ENCODE measurements at regions not wholly inside any gene's neighbourhood (a gene's known extent, or its start where the extent isn't known, plus 50 kb on each side); places are given as distances from the start of the nearest gene placed in this dataset.

DNA sequence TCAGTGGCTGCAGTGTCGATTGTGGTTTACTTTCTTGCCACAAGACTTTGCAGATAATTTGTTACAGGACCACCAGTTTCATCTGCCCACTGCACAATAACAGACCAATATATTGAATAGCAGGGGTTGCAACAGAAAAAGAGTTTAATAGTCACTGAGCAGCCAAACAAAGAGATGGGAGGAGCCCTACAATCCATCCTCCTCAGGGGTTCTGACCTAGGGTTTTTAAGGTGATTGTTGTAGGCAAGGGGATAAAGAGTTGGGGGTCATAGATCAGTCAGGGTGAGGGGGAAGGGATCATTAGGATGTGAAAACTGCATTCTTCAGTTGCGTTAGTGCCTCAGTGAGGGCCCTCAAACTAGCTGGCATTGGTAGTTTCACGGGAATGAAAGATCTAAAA, 110.7 kb upstream of the OLFM3 start:
- ChIA-PET CTCF (ENCODE audit: partially characterized antibody) (no interaction called here), POLR2A (ENCODE audit: partially characterized antibody) (no interaction called here)
- Histone ChIP-seq H3K79me2 (ENCODE audit: control insufficient read depth in 1 of 2, insufficient read depth in 2 of 2, low read length in 2 of 2) (no peaks in the 10 kb centered on the region), H2BK15ac (ENCODE audit: low read length) (no peak overlapping the region), H3K4ac (replicated peaks; ENCODE audit: insufficient read length, low read depth, low read length) (no peak overlapping the region), H2AK5ac (ENCODE audit: low read depth, low read length) (no peak overlapping the region), H3K79me1 (ENCODE audit: low read depth, low read length) (no peaks in the 10 kb centered on the region), H3K18ac (ENCODE audit: extremely low read depth, low read length) (no peak overlapping the region; the same call in 1 of the 2 replicates), H2BK120ac (replicated peaks; ENCODE audit: low read depth, low read length) (no peak overlapping the region), H3K9ac (replicated peaks in 1 of 4; ENCODE audit: extremely low read depth in 1 of 4, low read depth in 3 of 4, low read length in 3 of 4) (no peak overlapping the region), H3K14ac (ENCODE audit: insufficient read length) (no peak overlapping the region), H2BK20ac (ENCODE audit: low read length) (no peak overlapping the region), H2AFZ (ENCODE audit: low read length) (no peak overlapping the region), H3K4me3 (ENCODE audit: extremely low read depth in 1 of 4, insufficient read depth in 2 of 4, low read depth in 3 of 4, low read length in 4 of 4) (peak overlapping the region in 1 of 4 experiments; percentile 9; a peak in 2 of 8 replicates), H2BK12ac (ENCODE audit: low read depth, low read length) (no peak overlapping the region), H3K4me2 (ENCODE audit: insufficient read depth in 1 of 2, low read depth in 2 of 2, low read length in 2 of 2) (peak overlapping the region; percentile 18 to 43; a peak in 1 of 4 replicates), H3K56ac (replicated peaks; ENCODE audit: insufficient read length, low read depth, low read length) (no peak overlapping the region), H4K20me1 (replicated peaks in 1 of 2; ENCODE audit: control insufficient read depth in 1 of 2, insufficient read depth in 2 of 2, low read length in 2 of 2) (no peaks in the 10 kb centered on the region), H3K27me3 (replicated peaks in 1 of 4; ENCODE audit: control insufficient read depth in 3 of 4, extremely low read depth in 1 of 4, insufficient read depth in 3 of 4, low read length in 3 of 4) (no peaks in the 10 kb centered on the region), H3K23me2 (ENCODE audit: low read depth, low read length) (no peaks in the 10 kb centered on the region), H3K9me3 (ENCODE audit: insufficient read depth in 2 of 2, low read depth in 1 of 2, low read length in 1 of 2) (peaks cover 3 to 6% of the 10 kb centered on the region in 2 experiments; a peak in 2 of 4 replicates), H3K36me3 (ENCODE audit: control insufficient read depth in 2 of 4, insufficient read depth in 4 of 4, low read length in 3 of 4) (no peaks in the 10 kb centered on the region), H3K27ac (ENCODE audit: low read depth, low read length) (no peak overlapping the region), H4K8ac (ENCODE audit: extremely low read depth, insufficient read depth, low read length) (no peak overlapping the region), H3K4me1 (replicated peaks in 1 of 4; ENCODE audit: control insufficient read depth in 3 of 4, insufficient read depth in 4 of 4, low read length in 3 of 4) (peaks cover 0 to 6% (median 0%) of the 10 kb centered on the region in 4 experiments; a peak in 3 of 7 replicates), H4K91ac (replicated peaks; ENCODE audit: insufficient read length, low read length) (no peak overlapping the region), H2BK5ac (ENCODE audit: low read depth, low read length) (no peak overlapping the region), H4K5ac (ENCODE audit: insufficient read length, low read depth, low read length) (no peak overlapping the region), H3K23ac (ENCODE audit: insufficient read length) (no peak overlapping the region)
- peak in 1 of 2 experiments; percentile 9 for DNase-seq (ENCODE audit: low read depth in 1 of 2, low spot score in 2 of 2)
- peak; percentile 88 for FAIRE-seq
- WGBS, 2 experiments (ENCODE audit: extremely low coverage in 1 of 2, insufficient coverage in 1 of 2, insufficient read length in 1 of 2, insufficient replicate concordance in 2 of 2, low coverage in 1 of 2, low lambda C conversion rate in 2 of 2, missing lambda C conversion rate in 1 of 2), result 40% methylated on average over 3 of the region's 3 CpGs; no CpG with 5 or more reads in 1 of the 2 experiments
- no peak for TF ChIP-seq ATF3 (IDR thresholded peaks at IDR 0.05; ENCODE audit: insufficient read depth, low read depth, low read length)
- no peak for TF ChIP-seq BRCA1 (IDR thresholded peaks at IDR 0.05; ENCODE audit: low read depth, low read length)
- no peak for TF ChIP-seq SP4 (IDR thresholded peaks at IDR 0.05; ENCODE audit: low read length)
- no peak for TF ChIP-seq TAF1 (IDR thresholded peaks at IDR 0.05; ENCODE audit: low read depth, low read length)
- TF ChIP-seq, protein P1, sequence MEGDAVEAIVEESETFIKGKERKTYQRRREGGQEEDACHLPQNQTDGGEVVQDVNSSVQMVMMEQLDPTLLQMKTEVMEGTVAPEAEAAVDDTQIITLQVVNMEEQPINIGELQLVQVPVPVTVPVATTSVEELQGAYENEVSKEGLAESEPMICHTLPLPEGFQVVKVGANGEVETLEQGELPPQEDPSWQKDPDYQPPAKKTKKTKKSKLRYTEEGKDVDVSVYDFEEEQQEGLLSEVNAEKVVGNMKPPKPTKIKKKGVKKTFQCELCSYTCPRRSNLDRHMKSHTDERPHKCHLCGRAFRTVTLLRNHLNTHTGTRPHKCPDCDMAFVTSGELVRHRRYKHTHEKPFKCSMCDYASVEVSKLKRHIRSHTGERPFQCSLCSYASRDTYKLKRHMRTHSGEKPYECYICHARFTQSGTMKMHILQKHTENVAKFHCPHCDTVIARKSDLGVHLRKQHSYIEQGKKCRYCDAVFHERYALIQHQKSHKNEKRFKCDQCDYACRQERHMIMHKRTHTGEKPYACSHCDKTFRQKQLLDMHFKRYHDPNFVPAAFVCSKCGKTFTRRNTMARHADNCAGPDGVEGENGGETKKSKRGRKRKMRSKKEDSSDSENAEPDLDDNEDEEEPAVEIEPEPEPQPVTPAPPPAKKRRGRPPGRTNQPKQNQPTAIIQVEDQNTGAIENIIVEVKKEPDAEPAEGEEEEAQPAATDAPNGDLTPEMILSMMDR (IDR thresholded peaks at IDR 0.05; ENCODE audit: control extremely low read depth in 1 of 3, insufficient read depth in 1 of 3, low read depth in 1 of 3, low read length in 3 of 3), result no peak
- TF ChIP-seq YY1 (IDR thresholded peaks at IDR 0.05; ENCODE audit: low read depth, low read length), result no peak
- TF ChIP-seq E2F6 (IDR thresholded peaks at IDR 0.05), result no peak
- TF ChIP-seq POLR2AphosphoS5 (IDR thresholded peaks at IDR 0.05; ENCODE audit: low read depth, low read length), result no peak
- peak; percentile 81 for TF ChIP-seq NANOG (IDR thresholded peaks at IDR 0.05; ENCODE audit: insufficient read depth, low read depth, low read length, poor library complexity, severe bottlenecking)
- no peak for TF ChIP-seq PHF8 (conservative IDR thresholded peaks at IDR 0.05; ENCODE audit: low read depth, low read length)
- 0 out of 2 replicates have a peak, but pooled peaks have one; percentile 59 for TF ChIP-seq RXRA (IDR thresholded peaks at IDR 0.05; ENCODE audit: insufficient read depth, low read depth, low read length)

Measured in H1 (cell line).